ENCODE measurements at regions not wholly inside any gene's neighbourhood (a gene's known extent, or its start where the extent isn't known, plus 50 kb on each side); places are given as distances from the start of the nearest gene placed in this dataset.

DNA sequence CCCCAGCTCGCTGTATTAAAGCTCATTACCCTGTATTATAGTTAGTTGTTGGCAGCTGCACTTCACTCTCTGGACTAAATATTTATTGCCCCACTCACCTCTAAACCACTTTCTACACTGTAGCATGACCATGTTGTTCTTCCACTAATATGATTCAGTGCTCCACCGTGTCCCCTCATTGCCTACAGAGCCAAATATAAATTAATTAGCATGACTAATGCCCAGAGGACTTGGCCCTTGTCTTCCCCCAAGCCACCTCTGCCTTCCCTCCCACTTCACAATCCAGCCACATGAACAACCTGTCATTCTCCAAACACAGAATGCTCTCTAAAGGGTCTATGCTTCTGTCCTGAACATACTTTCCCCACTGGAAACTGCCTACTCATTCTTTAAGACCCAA, 276.5 kb downstream of the PLPP3 start:
- Histone ChIP-seq H2AFZ (ENCODE audit: low read depth, low read length) (no peak overlapping the region), H3K9ac (ENCODE audit: low read length) (no peak overlapping the region), H3K27me3 (ENCODE audit: low read depth, low read length) (no peaks in the 10 kb centered on the region), H3K4me2 (ENCODE audit: low read length) (no peak overlapping the region), H4K20me1 (ENCODE audit: insufficient read depth, low read length) (no peaks in the 10 kb centered on the region), H3K79me2 (ENCODE audit: low read length) (no peaks in the 10 kb centered on the region), H3K9me3 (ENCODE audit: insufficient read depth, low read length) (no peaks in the 10 kb centered on the region), H3K27ac (ENCODE audit: low read length) (no peak overlapping the region), H3K4me1 (ENCODE audit: low read length) (peaks cover 3% of the 10 kb centered on the region), H3K36me3 (replicated peaks; ENCODE audit: low read depth, low read length) (no peaks in the 10 kb centered on the region), H3K4me3 (ENCODE audit: low read length) (no peak overlapping the region)
- TF ChIP-seq EZH2phosphoT487 (IDR thresholded peaks at IDR 0.05; ENCODE audit: low read depth) (no peak), CTCF (IDR thresholded peaks at IDR 0.05; ENCODE audit: low read depth, low read length) (no peak)

GRCh38 chr1:56301791-56302190, 277.6 kb downstream of the PLPP3 start:
- Histone ChIP-seq H3K27ac (ENCODE audit: low read length) (no peak overlapping the region), H3K27me3 (ENCODE audit: low read depth, low read length) (no peaks in the 10 kb centered on the region), H3K4me2 (ENCODE audit: low read length) (no peak overlapping the region), H2AFZ (ENCODE audit: low read depth, low read length) (no peak overlapping the region), H3K36me3 (replicated peaks; ENCODE audit: low read depth, low read length) (no peaks in the 10 kb centered on the region), H3K9me3 (ENCODE audit: insufficient read depth, low read length) (no peaks in the 10 kb centered on the region), H4K20me1 (ENCODE audit: insufficient read depth, low read length) (no peaks in the 10 kb centered on the region), H3K79me2 (ENCODE audit: low read length) (no peaks in the 10 kb centered on the region), H3K4me3 (ENCODE audit: low read length) (no peak overlapping the region), H3K4me1 (ENCODE audit: low read length) (peaks cover 14% of the 10 kb centered on the region), H3K9ac (ENCODE audit: low read length) (no peak overlapping the region)
- TF ChIP-seq EZH2phosphoT487 (IDR thresholded peaks at IDR 0.05; ENCODE audit: low read depth) (no peak), CTCF (IDR thresholded peaks at IDR 0.05; ENCODE audit: low read depth, low read length) (no peak)

GRCh38 chr1:56300836-56301235, 278.5 kb downstream of the PLPP3 start:
- no peaks in the 10 kb centered on the region for H3K27me3 ChIP-seq (ENCODE audit: low read depth, low read length)
- no peak overlapping the region for H3K4me2 ChIP-seq (ENCODE audit: low read length)
- no peak overlapping the region for H3K27ac ChIP-seq (ENCODE audit: low read length)

GRCh38 chr1:56298866-56299265, 280.5 kb downstream of the PLPP3 start:
- no peaks in the 10 kb centered on the region for H3K9me3 ChIP-seq (ENCODE audit: insufficient read depth, low read length)
- TF ChIP-seq CTCF (IDR thresholded peaks at IDR 0.05; ENCODE audit: low read depth, low read length) (no peak), EZH2phosphoT487 (IDR thresholded peaks at IDR 0.05; ENCODE audit: low read depth) (no peak)
- no peaks in the 10 kb centered on the region for H3K36me3 ChIP-seq (replicated peaks; ENCODE audit: low read depth, low read length)
- H3K4me3 ChIP-seq (ENCODE audit: low read length): no peak overlapping the region
- H3K27ac ChIP-seq (ENCODE audit: low read length): no peak overlapping the region
- no peak overlapping the region for H2AFZ ChIP-seq (ENCODE audit: low read depth, low read length)
- no peak overlapping the region for H3K4me2 ChIP-seq (ENCODE audit: low read length)
- H3K27me3 ChIP-seq (ENCODE audit: low read depth, low read length): no peaks in the 10 kb centered on the region
- no peaks in the 10 kb centered on the region for H4K20me1 ChIP-seq (ENCODE audit: insufficient read depth, low read length)
- H3K79me2 ChIP-seq (ENCODE audit: low read length): no peaks in the 10 kb centered on the region
- peaks cover 23% of the 10 kb centered on the region for H3K4me1 ChIP-seq (ENCODE audit: low read length)
- H3K9ac ChIP-seq (ENCODE audit: low read length): no peak overlapping the region

More at GRCh38 chr1:56300836-56301235, 278.5 kb downstream of the PLPP3 start:
- TF ChIP-seq CTCF (IDR thresholded peaks at IDR 0.05; ENCODE audit: low read depth, low read length) (no peak), EZH2phosphoT487 (IDR thresholded peaks at IDR 0.05; ENCODE audit: low read depth) (no peak)
- Histone ChIP-seq H3K4me1 (ENCODE audit: low read length) (peaks cover 23% of the 10 kb centered on the region), H2AFZ (ENCODE audit: low read depth, low read length) (no peak overlapping the region), H3K36me3 (replicated peaks; ENCODE audit: low read depth, low read length) (no peaks in the 10 kb centered on the region), H3K9me3 (ENCODE audit: insufficient read depth, low read length) (no peaks in the 10 kb centered on the region), H3K4me3 (ENCODE audit: low read length) (no peak overlapping the region), H4K20me1 (ENCODE audit: insufficient read depth, low read length) (no peaks in the 10 kb centered on the region), H3K9ac (ENCODE audit: low read length) (no peak overlapping the region), H3K79me2 (ENCODE audit: low read length) (no peaks in the 10 kb centered on the region)

Data from OCI-LY3 (cell line).